Ishikawa (cell line): ENCODE measurements at regions not wholly inside any gene's neighbourhood (a gene's known extent, or its start where the extent isn't known, plus 50 kb on each side); places are given as distances from the start of the nearest gene placed in this dataset.

Source experiments
- CEBPB ChIP-seq: IDR thresholded peaks from 2 replicates; pipeline ENCODE4 v1.6.1; 2012
- CREB1 ChIP-seq: IDR thresholded peaks from 2 replicates; pipeline ENCODE4 v1.6.1; 2012; ENCODE audit warnings: low read depth
- EGR1 ChIP-seq: IDR thresholded peaks from 2 replicates; pipeline ENCODE4 v1.6.1; 2012
- EP300 ChIP-seq: IDR thresholded peaks from 2 replicates; pipeline ENCODE4 v1.6.1; 2012; ENCODE audit warnings: borderline replicate concordance
- FOXM1 ChIP-seq: IDR thresholded peaks from 2 replicates; pipeline ENCODE4 v1.6.1; 2012; ENCODE audit warnings: low read depth, borderline replicate concordance
- NFIC ChIP-seq: IDR thresholded peaks from 2 replicates; pipeline ENCODE4 v1.6.1; 2012
- RAD21 ChIP-seq: IDR thresholded peaks from 2 replicates; pipeline ENCODE4 v1.6.1; 2012; ENCODE audit warnings: low read depth
- TAF1 ChIP-seq: IDR thresholded peaks from 2 replicates; pipeline ENCODE4 v1.6.1; 2012; ENCODE audit warnings: low read depth, mild to moderate bottlenecking
- TCF12 ChIP-seq: IDR thresholded peaks from 2 replicates; pipeline ENCODE4 v1.6.1; 2012; ENCODE audit warnings: low read depth
- TEAD4 ChIP-seq: IDR thresholded peaks from 2 replicates; pipeline ENCODE4 v1.6.1; 2012
- YY1 ChIP-seq: IDR thresholded peaks from 2 replicates; pipeline ENCODE4 v1.6.1; 2012; ENCODE audit warnings: low read depth
- ZBTB7A ChIP-seq: IDR thresholded peaks from 2 replicates; pipeline ENCODE4 v1.6.1; 2012; ENCODE audit warnings: low read depth
- TF ChIP-seq, protein P1 (sequence below): IDR thresholded peaks from 2 replicates; pipeline ENCODE4 v1.6.1; 2012
- TF ChIP-seq, protein P2 (sequence below): IDR thresholded peaks from 2 replicates; pipeline ENCODE4 v1.6.1; 2012; ENCODE audit warnings: low read depth, mild to moderate bottlenecking
- TF ChIP-seq, protein P3 (sequence below): IDR thresholded peaks from 2 replicates; pipeline ENCODE4 v1.6.1; 2012

DNA sequence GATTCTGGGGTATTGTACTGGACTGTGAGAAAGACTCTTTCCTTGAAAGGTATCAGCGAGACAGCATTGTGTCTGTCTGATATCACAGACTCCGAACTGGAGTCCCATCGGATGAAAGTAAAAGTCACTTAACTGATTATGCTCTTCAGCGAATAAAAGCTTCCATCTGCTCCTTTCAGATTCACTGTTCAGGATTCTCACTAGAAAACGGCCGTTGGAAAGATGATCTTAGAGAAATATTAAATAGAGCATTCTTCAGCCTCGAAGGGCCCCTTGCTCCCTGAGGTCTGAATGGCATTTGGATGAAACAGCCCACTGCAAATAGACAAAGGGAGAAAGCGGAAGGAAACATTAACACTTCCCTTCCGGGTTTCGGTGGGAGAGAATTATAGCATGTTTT is 416.2 kb upstream of the PRKX start:
- no peak for TF ChIP-seq EP300
- TF ChIP-seq, protein P1, sequence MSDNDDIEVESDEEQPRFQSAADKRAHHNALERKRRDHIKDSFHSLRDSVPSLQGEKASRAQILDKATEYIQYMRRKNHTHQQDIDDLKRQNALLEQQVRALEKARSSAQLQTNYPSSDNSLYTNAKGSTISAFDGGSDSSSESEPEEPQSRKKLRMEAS, result no peak
- TF ChIP-seq YY1, result no peak
- no peak for TF ChIP-seq TCF12
- TF ChIP-seq CEBPB, result no peak
- TF ChIP-seq ZBTB7A, result no peak
- no peak for TF ChIP-seq CREB1
- TF ChIP-seq, protein P2, sequence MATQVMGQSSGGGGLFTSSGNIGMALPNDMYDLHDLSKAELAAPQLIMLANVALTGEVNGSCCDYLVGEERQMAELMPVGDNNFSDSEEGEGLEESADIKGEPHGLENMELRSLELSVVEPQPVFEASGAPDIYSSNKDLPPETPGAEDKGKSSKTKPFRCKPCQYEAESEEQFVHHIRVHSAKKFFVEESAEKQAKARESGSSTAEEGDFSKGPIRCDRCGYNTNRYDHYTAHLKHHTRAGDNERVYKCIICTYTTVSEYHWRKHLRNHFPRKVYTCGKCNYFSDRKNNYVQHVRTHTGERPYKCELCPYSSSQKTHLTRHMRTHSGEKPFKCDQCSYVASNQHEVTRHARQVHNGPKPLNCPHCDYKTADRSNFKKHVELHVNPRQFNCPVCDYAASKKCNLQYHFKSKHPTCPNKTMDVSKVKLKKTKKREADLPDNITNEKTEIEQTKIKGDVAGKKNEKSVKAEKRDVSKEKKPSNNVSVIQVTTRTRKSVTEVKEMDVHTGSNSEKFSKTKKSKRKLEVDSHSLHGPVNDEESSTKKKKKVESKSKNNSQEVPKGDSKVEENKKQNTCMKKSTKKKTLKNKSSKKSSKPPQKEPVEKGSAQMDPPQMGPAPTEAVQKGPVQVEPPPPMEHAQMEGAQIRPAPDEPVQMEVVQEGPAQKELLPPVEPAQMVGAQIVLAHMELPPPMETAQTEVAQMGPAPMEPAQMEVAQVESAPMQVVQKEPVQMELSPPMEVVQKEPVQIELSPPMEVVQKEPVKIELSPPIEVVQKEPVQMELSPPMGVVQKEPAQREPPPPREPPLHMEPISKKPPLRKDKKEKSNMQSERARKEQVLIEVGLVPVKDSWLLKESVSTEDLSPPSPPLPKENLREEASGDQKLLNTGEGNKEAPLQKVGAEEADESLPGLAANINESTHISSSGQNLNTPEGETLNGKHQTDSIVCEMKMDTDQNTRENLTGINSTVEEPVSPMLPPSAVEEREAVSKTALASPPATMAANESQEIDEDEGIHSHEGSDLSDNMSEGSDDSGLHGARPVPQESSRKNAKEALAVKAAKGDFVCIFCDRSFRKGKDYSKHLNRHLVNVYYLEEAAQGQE, result no peak
- TF ChIP-seq FOXM1, result no peak
- TF ChIP-seq EGR1, result no peak
- no peak for TF ChIP-seq RAD21
- TF ChIP-seq TEAD4, result no peak
- TF ChIP-seq, protein P3, sequence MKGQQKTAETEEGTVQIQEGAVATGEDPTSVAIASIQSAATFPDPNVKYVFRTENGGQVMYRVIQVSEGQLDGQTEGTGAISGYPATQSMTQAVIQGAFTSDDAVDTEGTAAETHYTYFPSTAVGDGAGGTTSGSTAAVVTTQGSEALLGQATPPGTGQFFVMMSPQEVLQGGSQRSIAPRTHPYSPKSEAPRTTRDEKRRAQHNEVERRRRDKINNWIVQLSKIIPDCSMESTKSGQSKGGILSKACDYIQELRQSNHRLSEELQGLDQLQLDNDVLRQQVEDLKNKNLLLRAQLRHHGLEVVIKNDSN, result no peak
- no peak for TF ChIP-seq NFIC
- no peak for TF ChIP-seq TAF1

DNA sequence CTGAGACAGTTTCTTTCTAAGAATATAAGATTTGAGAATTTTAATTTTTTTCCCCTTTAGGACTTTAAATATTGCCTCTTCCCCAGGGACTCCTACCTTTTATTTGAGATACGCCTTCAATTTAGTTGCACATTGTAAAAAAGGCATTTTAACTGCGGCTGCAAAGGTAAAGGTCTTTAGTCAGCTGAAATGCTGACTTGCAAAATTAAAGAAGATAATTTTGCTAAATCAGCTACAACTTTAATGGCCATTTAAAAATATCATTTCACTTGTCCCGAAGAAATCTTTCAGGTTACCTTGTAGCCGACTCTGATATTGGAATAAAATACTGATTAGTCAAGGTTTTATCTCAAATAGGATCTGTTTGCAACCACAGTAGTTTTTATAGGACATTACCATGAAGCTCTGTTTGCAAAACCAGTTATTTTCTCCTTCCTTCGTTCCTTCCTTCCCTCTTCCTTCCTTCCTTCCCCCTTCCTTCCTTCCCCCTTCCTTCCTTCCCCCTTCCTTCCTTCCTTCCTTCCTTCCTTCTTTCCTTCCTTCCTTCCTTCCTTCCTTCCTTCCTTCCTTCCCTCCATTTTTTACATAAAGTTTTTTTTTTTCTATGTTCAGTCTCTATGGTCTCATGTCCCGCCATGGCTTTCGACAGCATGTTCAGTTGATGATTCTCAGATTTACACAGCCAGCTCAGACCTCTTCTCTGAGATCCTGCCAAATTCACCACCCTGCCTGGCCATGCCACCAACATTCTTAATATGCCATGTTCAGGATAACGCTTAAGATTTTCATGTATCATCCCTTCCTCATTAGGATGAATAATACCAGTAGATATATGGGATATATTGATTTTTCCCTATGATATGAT is 405.4 kb upstream of the PRKX start:
- TF ChIP-seq NFIC, result no peak
- no peak for TF ChIP-seq TEAD4
- TF ChIP-seq, protein P3, result no peak
- TF ChIP-seq TAF1, result no peak
- TF ChIP-seq, protein P2, result no peak
- no peak for TF ChIP-seq CREB1
- TF ChIP-seq RAD21, result no peak
- no peak for TF ChIP-seq EP300
- TF ChIP-seq ZBTB7A, result no peak
- no peak for TF ChIP-seq TCF12
- TF ChIP-seq FOXM1, result no peak
- TF ChIP-seq EGR1, result no peak

DNA sequence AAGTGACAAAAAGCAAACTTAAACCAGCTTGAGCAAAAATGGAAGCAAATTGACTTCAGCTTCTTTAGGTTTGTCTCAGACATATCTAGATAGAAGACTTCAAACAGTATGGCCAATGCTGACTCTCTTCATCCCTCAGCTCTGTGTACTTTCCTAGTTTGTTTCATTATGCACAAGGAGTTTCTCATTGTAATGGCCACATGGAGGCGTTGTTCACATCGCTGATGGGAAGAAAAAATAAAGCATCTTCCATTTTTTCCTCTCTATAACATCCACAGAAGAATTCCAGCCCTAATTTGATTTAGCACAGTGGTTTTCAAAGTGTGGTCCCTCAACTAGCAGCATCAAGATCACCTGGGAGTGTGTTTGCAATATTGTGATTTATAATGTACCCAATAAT is 397.5 kb upstream of the PRKX start:
- TF ChIP-seq TCF12, result no peak
- no peak for TF ChIP-seq TAF1
- TF ChIP-seq EP300, result no peak
- TF ChIP-seq ZBTB7A, result no peak

DNA sequence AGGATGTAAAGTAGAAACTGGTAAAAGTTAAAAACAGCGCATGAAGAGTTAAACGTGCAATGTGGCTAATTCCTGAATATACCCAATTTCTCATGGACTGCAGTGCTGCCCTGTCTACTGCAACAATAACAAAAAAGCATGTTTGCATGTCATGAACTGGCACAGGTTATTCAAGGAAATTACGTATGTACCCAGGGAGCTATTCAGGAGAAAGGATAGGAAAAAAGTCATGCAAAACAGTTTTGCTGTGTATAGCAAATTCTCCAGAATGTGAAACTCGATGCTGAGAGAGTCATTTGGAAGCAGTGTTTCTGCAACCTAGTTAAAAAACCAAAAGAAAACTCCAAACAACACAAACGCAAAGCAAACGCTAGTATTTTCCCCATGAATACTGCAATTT is 381.5 kb upstream of the PRKX start:
- no peak for TF ChIP-seq EGR1
- no peak for TF ChIP-seq TCF12
- TF ChIP-seq ZBTB7A, result no peak
- TF ChIP-seq CEBPB, result no peak

DNA sequence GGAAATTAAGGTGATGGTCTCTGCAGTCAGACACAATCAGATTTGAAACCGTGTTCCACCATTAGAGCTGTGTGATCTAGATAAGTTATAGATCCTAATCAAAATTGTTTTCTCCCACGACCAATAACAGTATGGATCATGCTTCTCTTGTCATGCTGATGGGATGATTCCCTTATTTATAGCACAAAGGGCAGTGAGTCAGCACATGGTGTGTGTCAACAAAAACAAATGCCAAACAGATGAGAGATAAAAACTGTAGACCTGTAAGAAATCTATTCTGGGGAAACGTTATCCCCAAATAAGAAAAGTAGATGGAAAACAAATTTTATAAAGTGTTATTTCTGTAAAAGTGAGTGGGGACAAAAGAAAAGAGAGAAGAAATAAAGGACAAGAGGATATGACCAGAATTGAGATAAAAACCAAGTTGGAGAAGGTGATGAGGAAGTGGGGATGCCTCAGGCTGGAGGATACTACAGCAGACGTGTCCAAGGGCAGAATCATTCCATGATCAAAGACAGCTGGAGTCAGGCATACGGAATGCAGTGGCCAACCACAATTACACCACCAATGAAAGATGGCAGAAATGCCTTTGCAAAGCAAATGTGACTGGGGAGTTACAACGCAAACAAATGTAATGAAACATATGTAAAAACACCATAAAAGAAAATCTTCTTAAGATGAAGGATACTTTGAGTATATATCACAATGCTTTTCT is 377.8 kb upstream of the PRKX start:
- TF ChIP-seq FOXM1, result no peak
- TF ChIP-seq, protein P1, result no peak
- TF ChIP-seq, protein P2, result no peak
- TF ChIP-seq CEBPB, result no peak
- no peak for TF ChIP-seq TCF12
- no peak for TF ChIP-seq CREB1
- TF ChIP-seq YY1, result no peak
- TF ChIP-seq NFIC, result no peak
- TF ChIP-seq TEAD4, result no peak
